SW480 (cell line): ENCODE measurements at regions not wholly inside any gene's neighbourhood (a gene's known extent, or its start where the extent isn't known, plus 50 kb on each side); places are given as distances from the start of the nearest gene placed in this dataset.

Experiments
- DNase-seq: peaks from one replicate; pipeline ENCODE4 v3.0.0-alpha.2; 2016; ENCODE audit warnings: low spot score

- no peak for DNase-seq
Observed at GRCh38 chr5:3542769-3543168, 52.9 kb upstream of the IRX1 start.

GRCh38 chr5:3542158-3542557, 53.5 kb upstream of the IRX1 start:
- peak; percentile 84 for DNase-seq

- DNase-seq, result no peak
Observed at GRCh38 chr5:3538886-3539285, 56.7 kb upstream of the IRX1 start.

- no peak for DNase-seq
Observed at GRCh38 chr5:3537942-3538341, 57.7 kb upstream of the IRX1 start.

- no peak for DNase-seq
Observed at GRCh38 chr5:3535414-3536211, 60.0 kb upstream of the IRX1 start.

GRCh38 chr5:3534997-3535396, 60.6 kb upstream of the IRX1 start:
- no peak for DNase-seq

GRCh38 chr5:3531320-3531986, 64.2 kb upstream of the IRX1 start:
- DNase-seq, result peak; percentile 88

- DNase-seq, result no peak
Observed at GRCh38 chr5:3530251-3530650, 65.4 kb upstream of the IRX1 start.

- no peak for DNase-seq
Observed at GRCh38 chr5:3526551-3527185, 69.0 kb upstream of the IRX1 start.

- DNase-seq, result no peak
Observed at GRCh38 chr5:3522491-3522890, 73.1 kb upstream of the IRX1 start.

GRCh38 chr5:3518576-3518975, 77.1 kb upstream of the IRX1 start:
- no peak for DNase-seq

GRCh38 chr5:3518051-3518450, 77.6 kb upstream of the IRX1 start:
- DNase-seq, result no peak

- peak; percentile 32 for DNase-seq
Observed at GRCh38 chr5:3517348-3517747, 78.3 kb upstream of the IRX1 start.

GRCh38 chr5:3512361-3513095, 83.1 kb upstream of the IRX1 start:
- no peak for DNase-seq

GRCh38 chr5:3511934-3512333, 83.7 kb upstream of the IRX1 start:
- no peak for DNase-seq

GRCh38 chr5:3511519-3511918, 84.1 kb upstream of the IRX1 start:
- no peak for DNase-seq

GRCh38 chr5:3510642-3511417, 84.8 kb upstream of the IRX1 start:
- DNase-seq, result no peak

- DNase-seq, result no peak
Observed at GRCh38 chr5:3509290-3509689, 86.3 kb upstream of the IRX1 start.

- DNase-seq, result no peak
Observed at GRCh38 chr5:3508395-3508794, 87.2 kb upstream of the IRX1 start.

GRCh38 chr5:3490957-3491507, 104.6 kb upstream of the IRX1 start:
- no peak for DNase-seq

GRCh38 chr5:3489239-3489843, 106.3 kb upstream of the IRX1 start:
- no peak for DNase-seq
